ENCODE measurements at regions not wholly inside any gene's neighbourhood (a gene's known extent, or its start where the extent isn't known, plus 50 kb on each side); places are given as distances from the start of the nearest gene placed in this dataset.

- DNase-seq: no peak
Observed at GRCh38 chr6:98670045-98670746, 164.2 kb upstream of the POU3F2 start.

DNA sequence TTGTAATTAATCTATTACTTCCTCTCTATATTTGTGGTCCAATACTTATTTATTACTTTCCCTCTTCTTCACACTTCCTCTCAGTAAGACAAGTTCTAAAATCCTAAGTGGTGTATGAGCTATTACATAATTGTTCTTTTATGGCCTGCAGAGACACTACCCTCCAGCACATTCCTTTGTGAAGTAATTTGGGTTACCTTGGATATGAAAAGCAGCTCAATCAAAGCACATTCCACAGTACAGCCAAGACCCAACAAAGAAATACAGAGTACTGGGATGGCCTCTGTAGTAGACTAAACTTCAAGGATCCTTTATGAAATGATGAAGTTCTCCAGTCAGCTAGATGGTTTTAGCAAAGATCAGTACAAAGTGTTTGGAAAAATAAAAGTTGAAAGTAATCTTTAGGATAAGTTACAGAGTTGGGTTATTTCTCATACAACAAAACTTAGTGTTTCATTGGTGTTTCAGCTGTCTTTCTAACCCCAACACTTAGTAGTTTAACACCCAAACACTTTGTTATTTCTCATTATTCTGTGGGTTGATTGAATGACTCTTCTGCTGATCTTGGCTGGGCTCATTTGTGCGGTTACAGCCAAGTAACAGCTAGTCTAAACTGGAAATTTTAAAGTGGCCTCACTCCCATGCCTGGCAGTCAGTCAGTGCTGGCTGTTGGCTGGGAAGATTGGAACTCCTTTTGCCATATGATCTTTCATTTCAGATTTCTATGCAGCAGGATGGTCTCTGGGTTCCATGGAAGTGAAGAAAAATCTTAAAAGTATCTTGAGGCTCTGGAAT lies 161.5 kb upstream of the POU3F2 start:
- peak in 14 of 51 donors; percentile 2 to 48 (median 16) for DNase-seq

DNA sequence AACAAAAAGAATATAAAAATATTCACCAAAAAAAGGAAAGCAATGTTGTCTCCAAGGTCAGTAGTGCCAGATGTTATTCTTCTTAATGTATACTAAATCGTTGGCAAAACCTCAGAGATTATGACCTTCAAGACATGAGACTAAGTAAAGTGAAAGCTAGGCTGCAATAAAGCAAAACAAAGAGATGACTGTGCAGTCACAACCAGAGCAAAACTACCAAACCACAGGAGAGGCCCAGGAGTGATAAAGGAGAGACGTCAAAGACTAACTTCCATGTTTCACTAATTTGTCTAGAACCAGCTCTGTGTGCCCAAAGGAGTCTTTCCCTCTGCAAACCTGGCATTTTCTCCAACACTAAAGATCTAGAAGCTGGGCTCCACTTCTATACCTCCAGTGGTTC lies 155.9 kb upstream of the POU3F2 start:
- DNase-seq: no peak

DNA sequence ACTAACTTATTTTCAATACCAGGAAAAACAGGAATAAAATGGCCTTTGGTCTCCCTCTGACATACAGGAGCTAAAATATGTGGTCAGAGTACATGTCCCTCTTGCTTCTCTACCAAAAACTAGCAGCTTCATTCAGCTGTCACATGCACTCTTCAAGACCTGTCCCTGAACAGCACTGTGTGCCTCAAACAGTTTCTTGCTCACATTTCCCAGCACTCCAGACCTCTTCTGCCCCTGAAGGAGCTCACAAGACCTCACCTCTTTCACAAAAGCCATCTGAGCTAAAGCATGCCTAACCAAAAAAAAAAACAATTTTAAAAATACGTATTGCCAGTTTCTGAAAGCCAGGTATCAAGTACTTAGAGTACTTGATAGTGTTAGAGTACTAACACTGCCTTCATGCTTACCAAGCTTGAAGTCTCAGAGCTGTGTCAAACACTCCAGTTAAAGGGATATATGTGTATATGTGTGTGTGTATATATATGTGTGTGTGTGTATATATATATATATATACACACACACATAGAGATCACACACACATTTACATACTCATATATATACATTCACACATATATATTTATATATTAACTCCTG lies 148.3 kb upstream of the POU3F2 start:
- no peak for DNase-seq

- DNase-seq: no peak
Observed at GRCh38 chr6:98687752-98688151, 146.6 kb upstream of the POU3F2 start.

- peak in 37 of 51 donors; percentile 1 to 74 (median 23) for DNase-seq
Observed at GRCh38 chr6:98695091-98695801, 139.1 kb upstream of the POU3F2 start.

DNA sequence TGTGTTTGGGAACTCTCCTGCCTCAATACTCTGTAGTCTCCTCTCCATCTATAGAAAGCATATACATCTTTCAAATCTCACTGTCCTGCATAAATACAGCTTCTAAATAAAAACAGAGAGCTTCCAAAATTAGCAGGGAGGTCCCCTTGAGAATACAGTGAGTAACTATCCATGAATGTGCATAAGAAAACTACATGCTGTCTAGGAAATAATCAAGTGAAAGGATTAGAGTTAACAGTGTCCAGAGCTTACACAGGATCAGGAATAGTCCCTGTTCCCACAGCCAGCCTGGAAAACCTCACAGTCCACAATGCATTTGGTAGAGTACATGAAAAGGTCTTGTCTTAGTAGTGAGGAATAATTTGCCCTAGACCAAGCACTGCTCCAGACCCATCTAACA lies 123.0 kb upstream of the POU3F2 start:
- no peak for DNase-seq

- no peak for DNase-seq
Observed at GRCh38 chr6:98716341-98716740, 118.0 kb upstream of the POU3F2 start.

DNA sequence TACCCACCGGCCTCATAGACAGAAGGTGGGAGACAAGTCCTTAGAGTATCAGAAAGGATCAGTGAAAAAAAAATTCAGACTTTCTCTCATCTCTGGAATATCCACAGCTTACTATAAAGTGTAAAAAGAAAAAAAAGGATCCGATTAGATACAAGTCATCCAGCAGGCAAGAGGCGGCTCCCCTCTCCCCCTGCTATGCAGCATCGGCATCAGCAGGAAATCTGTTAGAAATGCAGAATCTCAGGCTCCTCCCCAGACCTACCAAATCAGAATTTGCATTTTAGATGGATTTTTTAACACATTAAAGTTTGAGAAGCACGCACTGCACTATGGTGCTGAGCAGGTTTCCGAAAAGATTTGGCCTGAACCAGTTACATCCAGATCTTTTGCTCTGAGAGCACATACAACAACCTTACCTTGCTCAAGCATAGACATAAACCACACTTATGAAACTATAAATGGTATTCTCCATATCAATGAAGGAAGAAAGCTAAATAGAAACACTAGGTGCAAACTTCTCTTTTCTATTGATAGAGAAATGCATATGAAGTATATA lies 117.0 kb upstream of the POU3F2 start:
- no peak for DNase-seq

DNA sequence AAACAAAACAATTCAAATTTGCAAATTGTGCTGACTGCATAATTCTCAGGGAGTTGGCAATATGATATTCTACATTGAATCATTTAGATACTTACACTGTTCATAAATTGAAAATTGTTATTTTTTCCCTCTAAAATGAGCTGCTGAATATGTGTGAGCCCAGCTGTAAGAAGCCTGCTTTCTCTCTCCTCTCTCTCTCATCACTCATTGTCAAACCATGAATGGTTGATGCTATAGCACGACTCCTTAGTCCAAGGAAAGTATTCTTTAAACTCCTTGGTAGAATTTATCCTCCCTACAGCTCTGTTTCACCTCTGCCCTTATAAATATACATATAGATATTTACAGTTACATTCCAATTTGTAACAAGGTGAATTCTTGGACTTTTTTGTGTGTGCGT lies 116.4 kb upstream of the POU3F2 start:
- no peak for DNase-seq

- no peak for DNase-seq
Observed at GRCh38 chr6:98724537-98724936, 109.8 kb upstream of the POU3F2 start.

DNA sequence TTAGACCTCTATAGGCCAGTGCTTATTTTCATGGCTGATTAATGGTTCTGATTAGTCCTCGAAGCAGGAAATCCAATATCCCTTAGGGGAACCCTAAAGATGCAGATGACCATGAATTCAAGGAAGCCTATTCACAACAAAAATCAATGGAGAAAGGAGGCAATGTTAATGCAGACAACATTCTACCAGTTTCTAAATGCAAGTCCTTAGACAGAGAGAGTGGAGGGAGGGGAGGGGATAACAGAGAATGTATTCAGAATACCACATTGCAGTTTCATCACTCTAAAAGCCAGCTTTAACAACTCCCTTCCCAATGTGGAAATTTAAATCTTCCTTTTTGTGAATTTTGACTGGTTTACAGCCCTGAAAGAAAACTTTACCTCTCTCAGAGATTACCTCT lies 87.1 kb upstream of the POU3F2 start:
- DNase-seq: no peak

- DNase-seq: no peak
Observed at GRCh38 chr6:98747960-98748359, 86.4 kb upstream of the POU3F2 start.

- DNase-seq: no peak
Observed at GRCh38 chr6:98759459-98759858, 74.9 kb upstream of the POU3F2 start.

DNA sequence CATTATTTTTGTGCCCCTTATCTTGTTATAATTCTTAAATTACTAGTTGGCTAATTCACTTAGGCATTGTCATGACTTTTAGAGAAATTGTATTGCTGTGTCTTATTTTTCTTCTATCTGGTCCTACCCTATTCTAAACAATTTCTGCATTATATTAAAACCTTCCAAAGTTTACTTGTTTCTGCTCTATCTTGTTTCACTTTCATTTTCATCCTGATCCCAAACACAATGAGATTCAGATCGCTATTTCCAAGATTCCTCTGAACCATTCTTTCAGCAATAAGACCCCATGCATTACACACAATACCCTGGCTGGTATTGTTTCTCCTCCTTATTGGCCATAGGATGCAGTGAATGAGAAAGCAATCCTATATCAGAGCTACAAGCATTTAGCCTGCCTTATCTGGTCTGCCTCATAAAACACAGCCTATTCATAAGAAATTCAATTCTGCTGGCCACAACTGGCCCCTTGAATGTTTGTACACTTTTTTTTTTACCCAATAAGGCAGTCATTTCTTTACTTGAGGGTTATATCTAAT lies 69.9 kb upstream of the POU3F2 start:
- DNase-seq: no peak

DNA sequence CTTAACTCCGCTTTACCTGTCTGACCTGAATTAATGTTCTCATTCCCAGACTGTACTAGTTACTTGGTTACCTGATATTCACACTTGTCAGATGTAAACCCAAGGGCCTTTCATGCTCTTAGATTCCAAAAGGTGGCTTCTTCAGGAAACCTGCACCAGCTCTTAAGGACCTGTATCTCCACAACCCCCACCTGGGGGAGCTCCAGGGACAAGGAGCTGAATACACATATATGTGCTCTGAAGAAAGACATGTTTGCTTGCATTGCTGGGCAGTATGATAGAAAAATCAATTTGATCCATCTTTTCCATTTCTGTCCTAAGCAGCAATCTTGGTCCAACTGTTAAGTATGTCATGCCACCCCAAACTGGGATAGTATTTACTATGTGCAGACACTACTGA lies 64.8 kb upstream of the POU3F2 start:
- DNase-seq: peak in 7 of 51 donors; percentile 1 to 7 (median 3)

- no peak for DNase-seq
Observed at GRCh38 chr6:98775205-98775604, 59.2 kb upstream of the POU3F2 start.

DNA sequence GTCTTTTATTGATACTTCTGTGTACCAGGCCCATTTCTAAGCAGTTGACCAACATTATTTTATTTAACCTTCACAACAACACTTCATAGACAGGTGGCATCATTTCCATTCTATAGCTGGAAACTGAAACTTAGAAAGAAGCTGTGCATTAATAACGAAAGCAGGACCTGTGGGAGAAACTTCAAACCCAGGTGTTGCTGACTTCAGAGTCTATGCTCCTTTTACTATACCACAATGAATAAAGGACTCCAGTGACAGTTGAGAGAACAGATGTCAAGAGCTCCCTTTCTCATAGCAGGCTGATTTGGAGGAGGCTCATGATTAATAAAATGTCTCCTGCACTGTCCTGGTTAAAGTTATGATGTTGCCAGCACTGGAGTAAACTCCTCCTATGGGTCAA lies 56.6 kb upstream of the POU3F2 start:
- no peak for DNase-seq

DNA sequence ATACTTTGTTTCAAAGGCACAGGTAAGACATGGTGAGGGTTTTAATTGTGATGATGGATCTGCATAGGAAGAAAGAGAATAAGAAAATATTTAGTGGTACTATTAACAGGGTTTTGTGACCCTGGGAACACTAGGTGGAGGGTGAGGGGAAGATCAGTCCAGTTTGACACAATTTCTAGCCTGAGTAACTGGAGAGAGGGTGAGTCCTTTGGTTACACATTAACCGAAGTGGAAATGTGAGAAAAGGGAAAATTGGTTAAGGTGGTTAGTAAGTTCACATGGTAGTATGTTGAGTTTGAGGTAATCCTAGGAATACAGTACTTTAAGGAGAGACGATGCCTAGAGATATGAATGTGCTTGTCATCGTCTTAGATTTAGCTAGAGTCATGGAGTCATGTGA lies 54.8 kb upstream of the POU3F2 start:
- DNase-seq: no peak

GRCh38 chr6:98782772-98783171 lies 51.6 kb upstream of the POU3F2 start:
- DNase-seq: no peak

- no peak for DNase-seq
Observed at GRCh38 chr6:98783578-98783977, 50.8 kb upstream of the POU3F2 start.
